ENCODE measurements at regions not wholly inside any gene's neighbourhood (a gene's known extent, or its start where the extent isn't known, plus 50 kb on each side); places are given as distances from the start of the nearest gene placed in this dataset.

- Histone ChIP-seq H3K79me1 (ENCODE audit: low read depth, low read length) (no peaks in the 10 kb centered on the region), H4K91ac (ENCODE audit: low read depth, low read length, poor library complexity) (no peak overlapping the region), H3K9ac (ENCODE audit: low read depth, low read length, poor library complexity) (no peak overlapping the region), H3K4ac (ENCODE audit: low read length) (no peak overlapping the region), H3K9me3 (replicated peaks in 1 of 2; ENCODE audit: control insufficient read depth in 2 of 2, insufficient read depth in 1 of 2, low read depth in 1 of 2, low read length in 2 of 2) (no peaks in the 10 kb centered on the region), H2BK120ac (ENCODE audit: low read depth, low read length) (no peak overlapping the region), H3K4me2 (ENCODE audit: insufficient read depth, low read length, poor library complexity, severe bottlenecking) (no peak overlapping the region), H3K4me1 (ENCODE audit: control insufficient read depth in 2 of 2, insufficient read depth in 1 of 2, low read depth in 1 of 2, low read length in 2 of 2) (peaks cover 0 to 1% of the 10 kb centered on the region in 2 donors), H2BK12ac (ENCODE audit: low read length) (no peak overlapping the region), H3K14ac (ENCODE audit: low read length) (no peak overlapping the region), H2AFZ (ENCODE audit: low read length) (no peak overlapping the region), H3K36me3 (replicated peaks in 1 of 2; ENCODE audit: control insufficient read depth in 2 of 2, insufficient read depth in 2 of 2, low read length in 2 of 2) (no peaks in the 10 kb centered on the region), H3K18ac (ENCODE audit: low read length) (no peak overlapping the region), H2BK5ac (ENCODE audit: low read length) (no peak overlapping the region), H2AK5ac (ENCODE audit: low read depth, low read length) (no peak overlapping the region), H4K8ac (ENCODE audit: low read depth, low read length) (no peak overlapping the region), H3K23ac (ENCODE audit: low read depth, low read length, poor library complexity) (no peak overlapping the region), H3K27ac (replicated peaks; ENCODE audit: low read length) (no peak overlapping the region), H3K27me3 (ENCODE audit: control insufficient read depth in 3 of 3, insufficient read depth in 3 of 3, low read depth in 1 of 3, low read length in 3 of 3) (no peaks in the 10 kb centered on the region), H3K4me3 (ENCODE audit: low read length in 2 of 2) (no peak overlapping the region), H2BK15ac (ENCODE audit: low read length) (no peak overlapping the region)
- no peak for DNase-seq (ENCODE audit: low spot score)
- WGBS, 2 donors (ENCODE audit: extremely low coverage in 2 of 2, insufficient read length in 2 of 2, insufficient replicate concordance in 1 of 2) = no CpG with 5 or more reads among the region's 3 CpGs
Observed at GRCh38 chr3:87855616-87856015, 203.2 kb downstream of the CGGBP1 start.

GRCh38 chr3:87855211-87855610 is 203.6 kb downstream of the CGGBP1 start:
- H3K4me2 ChIP-seq (ENCODE audit: insufficient read depth, low read length, poor library complexity, severe bottlenecking) = no peak overlapping the region
- H3K9me3 ChIP-seq (replicated peaks in 1 of 2; ENCODE audit: control insufficient read depth in 2 of 2, insufficient read depth in 1 of 2, low read depth in 1 of 2, low read length in 2 of 2) = no peaks in the 10 kb centered on the region
- no peak overlapping the region for H2AFZ ChIP-seq (ENCODE audit: low read length)
- H4K8ac ChIP-seq (ENCODE audit: low read depth, low read length) = no peak overlapping the region
- no peak overlapping the region for H2AK5ac ChIP-seq (ENCODE audit: low read depth, low read length)
- H2BK120ac ChIP-seq (ENCODE audit: low read depth, low read length) = no peak overlapping the region
- H2BK12ac ChIP-seq (ENCODE audit: low read length) = no peak overlapping the region
- no peak overlapping the region for H4K91ac ChIP-seq (ENCODE audit: low read depth, low read length, poor library complexity)
- WGBS, 2 donors (ENCODE audit: extremely low coverage in 2 of 2, insufficient read length in 2 of 2, insufficient replicate concordance in 1 of 2) = no CpG with 5 or more reads among the region's 1 CpG
- H2BK15ac ChIP-seq (ENCODE audit: low read length) = no peak overlapping the region
- no peak overlapping the region for H3K14ac ChIP-seq (ENCODE audit: low read length)
- H3K4me1 ChIP-seq (ENCODE audit: control insufficient read depth in 2 of 2, insufficient read depth in 1 of 2, low read depth in 1 of 2, low read length in 2 of 2) = peaks cover 0 to 1% of the 10 kb centered on the region in 2 donors
- H3K18ac ChIP-seq (ENCODE audit: low read length) = no peak overlapping the region
- no peak overlapping the region for H3K9ac ChIP-seq (ENCODE audit: low read depth, low read length, poor library complexity)
- no peak overlapping the region for H3K23ac ChIP-seq (ENCODE audit: low read depth, low read length, poor library complexity)
- H2BK5ac ChIP-seq (ENCODE audit: low read length) = no peak overlapping the region
- H3K36me3 ChIP-seq (replicated peaks in 1 of 2; ENCODE audit: control insufficient read depth in 2 of 2, insufficient read depth in 2 of 2, low read length in 2 of 2) = no peaks in the 10 kb centered on the region
- H3K79me1 ChIP-seq (ENCODE audit: low read depth, low read length) = no peaks in the 10 kb centered on the region
- H3K4me3 ChIP-seq (ENCODE audit: low read length in 2 of 2) = no peak overlapping the region
- no peak overlapping the region for H3K27ac ChIP-seq (replicated peaks; ENCODE audit: low read length)
- H3K27me3 ChIP-seq (ENCODE audit: control insufficient read depth in 3 of 3, insufficient read depth in 3 of 3, low read depth in 1 of 3, low read length in 3 of 3) = no peaks in the 10 kb centered on the region
- DNase-seq (ENCODE audit: low spot score) = no peak
- no peak overlapping the region for H3K4ac ChIP-seq (ENCODE audit: low read length)

GRCh38 chr3:87848003-87848402 is 210.8 kb downstream of the CGGBP1 start:
- Histone ChIP-seq H3K9ac (ENCODE audit: low read depth, low read length, poor library complexity) (no peak overlapping the region), H2AFZ (ENCODE audit: low read length) (no peak overlapping the region), H3K27ac (replicated peaks; ENCODE audit: low read length) (no peak overlapping the region), H3K4me3 (ENCODE audit: low read length in 2 of 2) (no peak overlapping the region), H3K27me3 (ENCODE audit: control insufficient read depth in 3 of 3, insufficient read depth in 3 of 3, low read depth in 1 of 3, low read length in 3 of 3) (no peaks in the 10 kb centered on the region), H4K91ac (ENCODE audit: low read depth, low read length, poor library complexity) (no peak overlapping the region), H3K14ac (ENCODE audit: low read length) (no peak overlapping the region), H3K4ac (ENCODE audit: low read length) (no peak overlapping the region), H4K8ac (ENCODE audit: low read depth, low read length) (no peak overlapping the region), H3K9me3 (replicated peaks in 1 of 2; ENCODE audit: control insufficient read depth in 2 of 2, insufficient read depth in 1 of 2, low read depth in 1 of 2, low read length in 2 of 2) (no peaks in the 10 kb centered on the region), H2BK15ac (ENCODE audit: low read length) (no peak overlapping the region), H3K4me1 (ENCODE audit: control insufficient read depth in 2 of 2, insufficient read depth in 1 of 2, low read depth in 1 of 2, low read length in 2 of 2) (no peaks in the 10 kb centered on the region), H3K18ac (ENCODE audit: low read length) (no peak overlapping the region), H2BK12ac (ENCODE audit: low read length) (no peak overlapping the region), H2BK5ac (ENCODE audit: low read length) (no peak overlapping the region), H2AK5ac (ENCODE audit: low read depth, low read length) (no peak overlapping the region), H3K4me2 (ENCODE audit: insufficient read depth, low read length, poor library complexity, severe bottlenecking) (no peak overlapping the region), H3K23ac (ENCODE audit: low read depth, low read length, poor library complexity) (no peak overlapping the region), H2BK120ac (ENCODE audit: low read depth, low read length) (no peak overlapping the region), H3K36me3 (replicated peaks in 1 of 2; ENCODE audit: control insufficient read depth in 2 of 2, insufficient read depth in 2 of 2, low read length in 2 of 2) (no peaks in the 10 kb centered on the region), H3K79me1 (ENCODE audit: low read depth, low read length) (no peaks in the 10 kb centered on the region)
- DNase-seq (ENCODE audit: low spot score) = no peak
- no CpG with 5 or more reads among the region's 2 CpGs for WGBS, 2 donors (ENCODE audit: extremely low coverage in 2 of 2, insufficient read length in 2 of 2, insufficient replicate concordance in 1 of 2)

- Histone ChIP-seq H3K18ac (ENCODE audit: low read length) (no peak overlapping the region), H3K27me3 (ENCODE audit: control insufficient read depth in 3 of 3, insufficient read depth in 3 of 3, low read depth in 1 of 3, low read length in 3 of 3) (no peaks in the 10 kb centered on the region), H2AK5ac (ENCODE audit: low read depth, low read length) (no peak overlapping the region), H3K4me2 (ENCODE audit: insufficient read depth, low read length, poor library complexity, severe bottlenecking) (no peak overlapping the region), H2BK15ac (ENCODE audit: low read length) (no peak overlapping the region), H4K8ac (ENCODE audit: low read depth, low read length) (no peak overlapping the region), H3K27ac (replicated peaks; ENCODE audit: low read length) (no peak overlapping the region), H3K14ac (ENCODE audit: low read length) (no peak overlapping the region), H2BK12ac (ENCODE audit: low read length) (no peak overlapping the region), H3K4me1 (ENCODE audit: control insufficient read depth in 2 of 2, insufficient read depth in 1 of 2, low read depth in 1 of 2, low read length in 2 of 2) (no peaks in the 10 kb centered on the region), H2AFZ (ENCODE audit: low read length) (no peak overlapping the region), H2BK120ac (ENCODE audit: low read depth, low read length) (no peak overlapping the region), H3K79me1 (ENCODE audit: low read depth, low read length) (no peaks in the 10 kb centered on the region), H4K91ac (ENCODE audit: low read depth, low read length, poor library complexity) (no peak overlapping the region), H3K23ac (ENCODE audit: low read depth, low read length, poor library complexity) (no peak overlapping the region), H3K9ac (ENCODE audit: low read depth, low read length, poor library complexity) (no peak overlapping the region), H2BK5ac (ENCODE audit: low read length) (no peak overlapping the region), H3K4ac (ENCODE audit: low read length) (no peak overlapping the region), H3K36me3 (replicated peaks in 1 of 2; ENCODE audit: control insufficient read depth in 2 of 2, insufficient read depth in 2 of 2, low read length in 2 of 2) (no peaks in the 10 kb centered on the region), H3K4me3 (ENCODE audit: low read length in 2 of 2) (no peak overlapping the region), H3K9me3 (replicated peaks in 1 of 2; ENCODE audit: control insufficient read depth in 2 of 2, insufficient read depth in 1 of 2, low read depth in 1 of 2, low read length in 2 of 2) (no peaks in the 10 kb centered on the region)
- WGBS, 2 donors (ENCODE audit: extremely low coverage in 2 of 2, insufficient read length in 2 of 2, insufficient replicate concordance in 1 of 2) = no CpG with 5 or more reads among the region's 1 CpG
- DNase-seq (ENCODE audit: low spot score) = no peak
Observed at GRCh38 chr3:87837076-87837475, 221.7 kb downstream of the CGGBP1 start.
